SK-N-SH (cell line): ENCODE measurements at regions not wholly inside any gene's neighbourhood (a gene's known extent, or its start where the extent isn't known, plus 50 kb on each side); places are given as distances from the start of the nearest gene placed in this dataset.

Source experiments
- NRF1 ChIP-seq: IDR thresholded peaks from 2 replicates; pipeline ENCODE4 v1.6.1; 2012; ENCODE audit warnings: low read depth, mild to moderate bottlenecking, low read length
- POLR2AphosphoS5 ChIP-seq: IDR thresholded peaks from 2 replicates; pipeline ENCODE4 v1.6.1; 2012; ENCODE audit warnings: low read depth, low read length
- SIN3A ChIP-seq: IDR thresholded peaks from 2 replicates; pipeline ENCODE4 v1.6.1; 2012; ENCODE audit warnings: low read depth, mild to moderate bottlenecking, low read length, moderate library complexity, borderline replicate concordance
- TF ChIP-seq, protein P1 (sequence below): fragments of 200-600 bp; sonication (generic); IDR thresholded peaks from 2 replicates; pipeline ENCODE4 v1.6.1; 2017; ENCODE audit warnings: antibody characterized with exemption, mild to moderate bottlenecking, moderate library complexity
- TF ChIP-seq, protein P2 (sequence below): IDR thresholded peaks from 2 replicates; pipeline ENCODE4 v1.4.0; 2012; ENCODE audit warnings: low read depth, borderline replicate concordance
- TF ChIP-seq, protein P3 (sequence below): IDR thresholded peaks from 2 replicates; pipeline ENCODE4; 2012
- TF ChIP-seq, protein P4 (sequence below): fragments of 150-350 bp; IDR thresholded peaks from 2 replicates; pipeline ENCODE4 v1.6.1; 2017; ENCODE audit warnings: antibody characterized with exemption, low read length, low read depth, borderline replicate concordance

DNA sequence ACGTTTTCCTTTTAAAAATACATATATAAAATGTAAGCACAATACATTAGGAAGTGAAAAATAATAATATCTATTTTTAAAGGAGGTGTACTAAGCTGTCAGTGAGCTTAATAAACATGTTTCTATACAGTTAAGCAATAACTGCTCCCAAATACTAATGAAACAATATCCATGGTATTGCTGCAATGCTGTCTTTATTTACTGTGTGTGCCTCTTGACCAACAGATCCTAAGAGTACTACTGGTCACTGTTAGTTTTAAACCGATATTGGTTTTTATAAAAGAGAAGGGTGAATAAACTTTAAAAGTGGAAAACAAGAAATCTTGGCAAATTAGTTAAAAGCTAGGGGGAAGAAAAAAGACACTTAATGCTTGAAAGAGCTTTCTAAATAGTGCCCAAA is 1029.0 kb downstream of the FSTL5 start:
- TF ChIP-seq, protein P1, sequence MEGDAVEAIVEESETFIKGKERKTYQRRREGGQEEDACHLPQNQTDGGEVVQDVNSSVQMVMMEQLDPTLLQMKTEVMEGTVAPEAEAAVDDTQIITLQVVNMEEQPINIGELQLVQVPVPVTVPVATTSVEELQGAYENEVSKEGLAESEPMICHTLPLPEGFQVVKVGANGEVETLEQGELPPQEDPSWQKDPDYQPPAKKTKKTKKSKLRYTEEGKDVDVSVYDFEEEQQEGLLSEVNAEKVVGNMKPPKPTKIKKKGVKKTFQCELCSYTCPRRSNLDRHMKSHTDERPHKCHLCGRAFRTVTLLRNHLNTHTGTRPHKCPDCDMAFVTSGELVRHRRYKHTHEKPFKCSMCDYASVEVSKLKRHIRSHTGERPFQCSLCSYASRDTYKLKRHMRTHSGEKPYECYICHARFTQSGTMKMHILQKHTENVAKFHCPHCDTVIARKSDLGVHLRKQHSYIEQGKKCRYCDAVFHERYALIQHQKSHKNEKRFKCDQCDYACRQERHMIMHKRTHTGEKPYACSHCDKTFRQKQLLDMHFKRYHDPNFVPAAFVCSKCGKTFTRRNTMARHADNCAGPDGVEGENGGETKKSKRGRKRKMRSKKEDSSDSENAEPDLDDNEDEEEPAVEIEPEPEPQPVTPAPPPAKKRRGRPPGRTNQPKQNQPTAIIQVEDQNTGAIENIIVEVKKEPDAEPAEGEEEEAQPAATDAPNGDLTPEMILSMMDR, result no peak
- no peak for TF ChIP-seq POLR2AphosphoS5
- no peak for TF ChIP-seq SIN3A
- no peak for TF ChIP-seq NRF1
- TF ChIP-seq, protein P2, sequence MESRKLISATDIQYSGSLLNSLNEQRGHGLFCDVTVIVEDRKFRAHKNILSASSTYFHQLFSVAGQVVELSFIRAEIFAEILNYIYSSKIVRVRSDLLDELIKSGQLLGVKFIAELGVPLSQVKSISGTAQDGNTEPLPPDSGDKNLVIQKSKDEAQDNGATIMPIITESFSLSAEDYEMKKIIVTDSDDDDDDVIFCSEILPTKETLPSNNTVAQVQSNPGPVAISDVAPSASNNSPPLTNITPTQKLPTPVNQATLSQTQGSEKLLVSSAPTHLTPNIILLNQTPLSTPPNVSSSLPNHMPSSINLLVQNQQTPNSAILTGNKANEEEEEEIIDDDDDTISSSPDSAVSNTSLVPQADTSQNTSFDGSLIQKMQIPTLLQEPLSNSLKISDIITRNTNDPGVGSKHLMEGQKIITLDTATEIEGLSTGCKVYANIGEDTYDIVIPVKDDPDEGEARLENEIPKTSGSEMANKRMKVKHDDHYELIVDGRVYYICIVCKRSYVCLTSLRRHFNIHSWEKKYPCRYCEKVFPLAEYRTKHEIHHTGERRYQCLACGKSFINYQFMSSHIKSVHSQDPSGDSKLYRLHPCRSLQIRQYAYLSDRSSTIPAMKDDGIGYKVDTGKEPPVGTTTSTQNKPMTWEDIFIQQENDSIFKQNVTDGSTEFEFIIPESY, result no peak
- TF ChIP-seq, protein P3, sequence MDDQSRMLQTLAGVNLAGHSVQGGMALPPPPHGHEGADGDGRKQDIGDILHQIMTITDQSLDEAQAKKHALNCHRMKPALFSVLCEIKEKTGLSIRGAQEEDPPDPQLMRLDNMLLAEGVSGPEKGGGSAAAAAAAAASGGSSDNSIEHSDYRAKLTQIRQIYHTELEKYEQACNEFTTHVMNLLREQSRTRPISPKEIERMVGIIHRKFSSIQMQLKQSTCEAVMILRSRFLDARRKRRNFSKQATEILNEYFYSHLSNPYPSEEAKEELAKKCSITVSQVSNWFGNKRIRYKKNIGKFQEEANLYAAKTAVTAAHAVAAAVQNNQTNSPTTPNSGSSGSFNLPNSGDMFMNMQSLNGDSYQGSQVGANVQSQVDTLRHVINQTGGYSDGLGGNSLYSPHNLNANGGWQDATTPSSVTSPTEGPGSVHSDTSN, result no peak
- TF ChIP-seq, protein P4, sequence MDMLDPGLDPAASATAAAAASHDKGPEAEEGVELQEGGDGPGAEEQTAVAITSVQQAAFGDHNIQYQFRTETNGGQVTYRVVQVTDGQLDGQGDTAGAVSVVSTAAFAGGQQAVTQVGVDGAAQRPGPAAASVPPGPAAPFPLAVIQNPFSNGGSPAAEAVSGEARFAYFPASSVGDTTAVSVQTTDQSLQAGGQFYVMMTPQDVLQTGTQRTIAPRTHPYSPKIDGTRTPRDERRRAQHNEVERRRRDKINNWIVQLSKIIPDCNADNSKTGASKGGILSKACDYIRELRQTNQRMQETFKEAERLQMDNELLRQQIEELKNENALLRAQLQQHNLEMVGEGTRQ, result no peak
